ENCODE measurements at regions not wholly inside any gene's neighbourhood (a gene's known extent, or its start where the extent isn't known, plus 50 kb on each side); places are given as distances from the start of the nearest gene placed in this dataset.

- no peak for TF ChIP-seq EZH2 (IDR thresholded peaks at IDR 0.05; ENCODE audit: borderline replicate concordance, insufficient read depth, low read length, poor library complexity, severe bottlenecking)
- TF ChIP-seq TAF1 (IDR thresholded peaks at IDR 0.05; ENCODE audit: low read depth): no peak
- no peak for TF ChIP-seq EP300 (conservative IDR thresholded peaks at IDR 0.05; ENCODE audit: poor library complexity, severe bottlenecking)
- no peak for TF ChIP-seq CTCF (IDR thresholded peaks at IDR 0.05; ENCODE audit: poor library complexity, severe bottlenecking)
- TF ChIP-seq POLR2AphosphoS5 (IDR thresholded peaks at IDR 0.05): no peak
- Histone ChIP-seq H3K9ac (ENCODE audit: low read length) (no peak overlapping the region), H3K4me2 (ENCODE audit: low read length) (no peak overlapping the region), H4K20me1 (ENCODE audit: insufficient read depth) (no peaks in the 10 kb centered on the region), H2AFZ (ENCODE audit: low read depth, low read length) (no peak overlapping the region), H3K36me3 (ENCODE audit: insufficient read depth, low read length) (no peaks in the 10 kb centered on the region), H3K9me2 (ENCODE audit: insufficient read depth, low read length) (no peaks in the 10 kb centered on the region), H3K9me3 (ENCODE audit: low read length) (no peaks in the 10 kb centered on the region), H3F3A (ENCODE audit: insufficient read depth, low read length, poor library complexity, severe bottlenecking) (no peaks in the 10 kb centered on the region), H3K79me2 (replicated peaks; ENCODE audit: insufficient read depth, low read length) (no peaks in the 10 kb centered on the region), H3K27ac (ENCODE audit: low read length) (no peak overlapping the region), H3K4me3 (ENCODE audit: low read length) (no peak overlapping the region), H3K27me3 (ENCODE audit: insufficient read depth, low read depth, low read length) (no peaks in the 10 kb centered on the region)
Measured at GRCh38 chr3:159458982-159459381, 529.7 kb upstream of the IL12A start.

DNA sequence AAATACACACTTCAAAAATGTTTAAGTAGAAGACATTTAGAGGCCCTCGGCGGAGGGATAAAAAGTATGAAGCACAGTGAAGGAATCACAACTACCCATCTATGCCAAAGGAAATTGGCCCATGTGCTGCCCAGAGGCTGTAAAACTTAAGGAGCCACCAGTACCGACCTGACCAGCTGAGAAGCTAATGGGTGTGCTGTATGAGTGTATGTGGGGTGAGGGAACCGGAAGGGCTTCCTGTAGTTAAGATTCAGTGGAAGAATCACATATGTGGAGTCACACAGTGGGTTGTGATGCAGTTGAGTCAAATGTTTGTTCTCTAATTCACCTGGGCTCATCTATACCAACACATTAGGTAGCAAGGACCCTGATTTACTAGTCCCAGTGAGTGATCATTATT is 516.0 kb upstream of the IL12A start:
- Histone ChIP-seq H3K27ac (ENCODE audit: low read length) (no peak overlapping the region), H3K27me3 (ENCODE audit: insufficient read depth, low read depth, low read length) (no peaks in the 10 kb centered on the region), H3F3A (ENCODE audit: insufficient read depth, low read length, poor library complexity, severe bottlenecking) (no peaks in the 10 kb centered on the region), H3K4me2 (ENCODE audit: low read length) (no peak overlapping the region), H3K9ac (ENCODE audit: low read length) (no peak overlapping the region), H2AFZ (ENCODE audit: low read depth, low read length) (no peak overlapping the region), H3K9me3 (ENCODE audit: low read length) (no peaks in the 10 kb centered on the region), H3K36me3 (ENCODE audit: insufficient read depth, low read length) (no peaks in the 10 kb centered on the region), H3K79me2 (replicated peaks; ENCODE audit: insufficient read depth, low read length) (no peaks in the 10 kb centered on the region), H4K20me1 (ENCODE audit: insufficient read depth) (no peaks in the 10 kb centered on the region), H3K4me3 (ENCODE audit: low read length) (no peak overlapping the region), H3K9me2 (ENCODE audit: insufficient read depth, low read length) (no peaks in the 10 kb centered on the region)
- no peak for TF ChIP-seq EP300 (conservative IDR thresholded peaks at IDR 0.05; ENCODE audit: poor library complexity, severe bottlenecking)
- TF ChIP-seq RAD21 (conservative IDR thresholded peaks at IDR 0.05): no peak
- TF ChIP-seq POLR2AphosphoS5 (IDR thresholded peaks at IDR 0.05): no peak
- TF ChIP-seq TAF1 (IDR thresholded peaks at IDR 0.05; ENCODE audit: low read depth): no peak
- TF ChIP-seq, protein P1, sequence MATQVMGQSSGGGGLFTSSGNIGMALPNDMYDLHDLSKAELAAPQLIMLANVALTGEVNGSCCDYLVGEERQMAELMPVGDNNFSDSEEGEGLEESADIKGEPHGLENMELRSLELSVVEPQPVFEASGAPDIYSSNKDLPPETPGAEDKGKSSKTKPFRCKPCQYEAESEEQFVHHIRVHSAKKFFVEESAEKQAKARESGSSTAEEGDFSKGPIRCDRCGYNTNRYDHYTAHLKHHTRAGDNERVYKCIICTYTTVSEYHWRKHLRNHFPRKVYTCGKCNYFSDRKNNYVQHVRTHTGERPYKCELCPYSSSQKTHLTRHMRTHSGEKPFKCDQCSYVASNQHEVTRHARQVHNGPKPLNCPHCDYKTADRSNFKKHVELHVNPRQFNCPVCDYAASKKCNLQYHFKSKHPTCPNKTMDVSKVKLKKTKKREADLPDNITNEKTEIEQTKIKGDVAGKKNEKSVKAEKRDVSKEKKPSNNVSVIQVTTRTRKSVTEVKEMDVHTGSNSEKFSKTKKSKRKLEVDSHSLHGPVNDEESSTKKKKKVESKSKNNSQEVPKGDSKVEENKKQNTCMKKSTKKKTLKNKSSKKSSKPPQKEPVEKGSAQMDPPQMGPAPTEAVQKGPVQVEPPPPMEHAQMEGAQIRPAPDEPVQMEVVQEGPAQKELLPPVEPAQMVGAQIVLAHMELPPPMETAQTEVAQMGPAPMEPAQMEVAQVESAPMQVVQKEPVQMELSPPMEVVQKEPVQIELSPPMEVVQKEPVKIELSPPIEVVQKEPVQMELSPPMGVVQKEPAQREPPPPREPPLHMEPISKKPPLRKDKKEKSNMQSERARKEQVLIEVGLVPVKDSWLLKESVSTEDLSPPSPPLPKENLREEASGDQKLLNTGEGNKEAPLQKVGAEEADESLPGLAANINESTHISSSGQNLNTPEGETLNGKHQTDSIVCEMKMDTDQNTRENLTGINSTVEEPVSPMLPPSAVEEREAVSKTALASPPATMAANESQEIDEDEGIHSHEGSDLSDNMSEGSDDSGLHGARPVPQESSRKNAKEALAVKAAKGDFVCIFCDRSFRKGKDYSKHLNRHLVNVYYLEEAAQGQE (IDR thresholded peaks at IDR 0.05; ENCODE audit: borderline replicate concordance): no peak
- no peak for TF ChIP-seq MXI1 (conservative IDR thresholded peaks at IDR 0.05; ENCODE audit: poor library complexity, severe bottlenecking)

GRCh38 chr3:159473206-159473605 is 515.4 kb upstream of the IL12A start:
- no peak for TF ChIP-seq EP300 (conservative IDR thresholded peaks at IDR 0.05; ENCODE audit: poor library complexity, severe bottlenecking)
- no peak for TF ChIP-seq MXI1 (conservative IDR thresholded peaks at IDR 0.05; ENCODE audit: poor library complexity, severe bottlenecking)
- TF ChIP-seq TAF1 (IDR thresholded peaks at IDR 0.05; ENCODE audit: low read depth): no peak
- no peak for TF ChIP-seq SMC3 (conservative IDR thresholded peaks at IDR 0.05; ENCODE audit: poor library complexity)
- no peak for TF ChIP-seq RAD21 (conservative IDR thresholded peaks at IDR 0.05)
- no peak for TF ChIP-seq EZH2 (IDR thresholded peaks at IDR 0.05; ENCODE audit: borderline replicate concordance, insufficient read depth, low read length, poor library complexity, severe bottlenecking)
- TF ChIP-seq POLR2AphosphoS5 (IDR thresholded peaks at IDR 0.05): no peak
- TF ChIP-seq, protein P1 (IDR thresholded peaks at IDR 0.05; ENCODE audit: borderline replicate concordance): no peak
- TF ChIP-seq CTCF (IDR thresholded peaks at IDR 0.05; ENCODE audit: poor library complexity, severe bottlenecking): no peak
- H3K27ac ChIP-seq (ENCODE audit: low read length): no peak overlapping the region

More at GRCh38 chr3:159473206-159473605, 515.4 kb upstream of the IL12A start:
- Histone ChIP-seq H3K9me2 (ENCODE audit: insufficient read depth, low read length) (no peaks in the 10 kb centered on the region), H3K36me3 (ENCODE audit: insufficient read depth, low read length) (no peaks in the 10 kb centered on the region), H3F3A (ENCODE audit: insufficient read depth, low read length, poor library complexity, severe bottlenecking) (no peaks in the 10 kb centered on the region), H3K9ac (ENCODE audit: low read length) (no peak overlapping the region), H3K4me3 (ENCODE audit: low read length) (no peak overlapping the region), H2AFZ (ENCODE audit: low read depth, low read length) (no peak overlapping the region), H4K20me1 (ENCODE audit: insufficient read depth) (no peaks in the 10 kb centered on the region), H3K27me3 (ENCODE audit: insufficient read depth, low read depth, low read length) (no peaks in the 10 kb centered on the region), H3K4me2 (ENCODE audit: low read length) (no peak overlapping the region), H3K9me3 (ENCODE audit: low read length) (no peaks in the 10 kb centered on the region), H3K79me2 (replicated peaks; ENCODE audit: insufficient read depth, low read length) (no peaks in the 10 kb centered on the region)

Measured in neural cell (in vitro differentiated cells).